ENCODE measurements at regions not wholly inside any gene's neighbourhood (a gene's known extent, or its start where the extent isn't known, plus 50 kb on each side); places are given as distances from the start of the nearest gene placed in this dataset.

DNA sequence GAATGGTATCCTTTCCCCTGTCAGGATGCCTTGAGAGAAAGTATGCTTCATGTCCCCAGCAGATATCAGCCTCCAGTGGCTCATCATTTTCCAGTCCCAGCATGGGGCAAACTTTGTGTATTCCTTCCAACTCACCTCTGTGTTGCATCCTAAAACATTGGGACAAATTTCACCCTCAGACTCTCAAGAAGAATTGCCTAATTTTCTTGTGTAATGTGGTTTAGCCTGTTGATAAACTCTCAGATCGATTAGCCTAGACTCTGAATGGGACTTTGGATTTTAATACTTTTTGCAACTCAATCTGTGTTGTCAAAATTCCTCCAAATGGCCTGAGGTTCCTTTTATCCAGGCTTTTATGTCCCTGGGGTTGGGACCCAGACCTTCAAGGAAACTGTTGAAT lies 805.3 kb downstream of the C4orf33 start:
- H3K27me3 ChIP-seq (ENCODE audit: control insufficient read depth, insufficient read depth, low read length) = no peaks in the 10 kb centered on the region
- no peak overlapping the region for H3K9ac ChIP-seq (ENCODE audit: low read depth, low read length)
- no peak overlapping the region for H3K4me3 ChIP-seq (ENCODE audit: low read length)
- peaks cover 2% of the 10 kb centered on the region for H3K9me3 ChIP-seq (replicated peaks; ENCODE audit: low read length)
- H3K4me1 ChIP-seq (ENCODE audit: control insufficient read depth, insufficient read depth, low read length) = no peaks in the 10 kb centered on the region
- no peaks in the 10 kb centered on the region for H3K36me3 ChIP-seq (ENCODE audit: insufficient read depth, low read length)
- no peak overlapping the region for H3K4me2 ChIP-seq (ENCODE audit: low read length)

DNA sequence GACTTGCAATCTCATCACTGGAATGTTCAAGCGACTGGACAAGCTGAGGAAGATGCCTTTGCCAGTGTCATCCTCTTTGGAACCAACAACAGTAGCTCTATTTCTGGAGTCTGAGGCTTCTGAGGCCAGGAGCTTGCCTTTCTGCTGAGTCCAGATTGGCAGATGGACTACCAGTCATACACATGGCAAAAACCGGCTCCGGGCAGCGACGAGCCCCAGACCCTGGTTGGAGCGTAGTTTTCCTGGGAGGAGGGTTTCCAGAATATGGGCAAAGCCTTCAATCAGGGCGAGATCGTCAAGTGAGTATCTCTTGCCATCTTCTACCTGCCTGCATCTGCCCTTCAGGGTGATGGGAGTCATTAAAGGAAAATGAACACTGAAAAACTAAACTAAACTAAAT lies 807.9 kb downstream of the C4orf33 start:
- H3K4me1 ChIP-seq (ENCODE audit: control insufficient read depth, insufficient read depth, low read length) = no peaks in the 10 kb centered on the region

DNA sequence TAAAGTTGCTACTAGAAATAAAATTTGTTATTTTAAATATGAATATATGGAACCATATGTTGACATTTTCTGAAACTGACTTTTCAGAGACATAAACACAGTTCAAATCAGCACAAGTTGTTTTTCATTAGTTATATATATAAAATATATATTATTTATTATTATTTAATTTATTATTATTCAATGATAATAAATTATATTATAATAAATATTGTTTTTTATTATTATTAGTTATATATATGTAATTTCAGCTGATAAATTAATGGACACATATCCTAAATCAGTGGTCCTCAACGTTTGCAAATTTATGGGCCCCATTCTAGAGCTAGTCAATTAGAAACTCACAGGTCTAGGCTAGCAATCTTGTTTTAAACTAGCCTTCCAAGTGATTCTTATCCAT lies 809.3 kb downstream of the C4orf33 start:
- no peak overlapping the region for H3K4me2 ChIP-seq (ENCODE audit: low read length)
- H3K36me3 ChIP-seq (ENCODE audit: insufficient read depth, low read length) = no peaks in the 10 kb centered on the region
- no peaks in the 10 kb centered on the region for H3K27me3 ChIP-seq (ENCODE audit: control insufficient read depth, insufficient read depth, low read length)
- peaks cover 2% of the 10 kb centered on the region for H3K9me3 ChIP-seq (replicated peaks; ENCODE audit: low read length)
- H3K4me1 ChIP-seq (ENCODE audit: control insufficient read depth, insufficient read depth, low read length) = no peaks in the 10 kb centered on the region
- no peak overlapping the region for H3K4me3 ChIP-seq (ENCODE audit: low read length)
- no peak overlapping the region for H3K9ac ChIP-seq (ENCODE audit: low read depth, low read length)

More for the DNA sequence above, 807.9 kb downstream of the C4orf33 start:
- Histone ChIP-seq H3K4me3 (ENCODE audit: low read length) (no peak overlapping the region), H3K27me3 (ENCODE audit: control insufficient read depth, insufficient read depth, low read length) (no peaks in the 10 kb centered on the region), H3K9ac (ENCODE audit: low read depth, low read length) (no peak overlapping the region), H3K4me2 (ENCODE audit: low read length) (no peak overlapping the region), H3K36me3 (ENCODE audit: insufficient read depth, low read length) (no peaks in the 10 kb centered on the region), H3K9me3 (replicated peaks; ENCODE audit: low read length) (peaks cover 2% of the 10 kb centered on the region)

DNA sequence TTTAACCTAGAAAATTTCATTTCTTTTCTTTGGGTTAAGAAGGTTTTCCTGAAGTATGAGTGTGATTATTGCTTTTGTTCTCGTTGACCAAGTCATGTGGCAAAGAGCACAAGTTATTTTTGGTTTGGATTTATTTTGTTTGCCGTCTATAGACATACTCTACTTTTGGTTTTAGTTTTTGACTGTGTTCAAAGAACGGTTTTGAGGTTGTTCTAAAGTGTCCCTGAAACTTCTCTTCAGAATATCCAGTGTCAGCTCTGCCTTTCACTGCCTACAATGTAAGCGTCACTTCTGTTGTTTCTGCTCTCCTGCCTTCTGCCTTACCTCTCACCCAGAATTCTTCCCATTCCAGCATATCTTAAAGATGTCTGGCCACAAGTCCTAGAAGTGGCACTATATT lies 812.2 kb downstream of the C4orf33 start:
- Histone ChIP-seq H3K4me2 (ENCODE audit: low read length) (no peak overlapping the region), H3K36me3 (ENCODE audit: insufficient read depth, low read length) (no peaks in the 10 kb centered on the region), H3K9me3 (replicated peaks; ENCODE audit: low read length) (no peaks in the 10 kb centered on the region), H3K4me3 (ENCODE audit: low read length) (no peak overlapping the region), H3K4me1 (ENCODE audit: control insufficient read depth, insufficient read depth, low read length) (no peaks in the 10 kb centered on the region), H3K9ac (ENCODE audit: low read depth, low read length) (no peak overlapping the region), H3K27me3 (ENCODE audit: control insufficient read depth, insufficient read depth, low read length) (no peaks in the 10 kb centered on the region)

DNA sequence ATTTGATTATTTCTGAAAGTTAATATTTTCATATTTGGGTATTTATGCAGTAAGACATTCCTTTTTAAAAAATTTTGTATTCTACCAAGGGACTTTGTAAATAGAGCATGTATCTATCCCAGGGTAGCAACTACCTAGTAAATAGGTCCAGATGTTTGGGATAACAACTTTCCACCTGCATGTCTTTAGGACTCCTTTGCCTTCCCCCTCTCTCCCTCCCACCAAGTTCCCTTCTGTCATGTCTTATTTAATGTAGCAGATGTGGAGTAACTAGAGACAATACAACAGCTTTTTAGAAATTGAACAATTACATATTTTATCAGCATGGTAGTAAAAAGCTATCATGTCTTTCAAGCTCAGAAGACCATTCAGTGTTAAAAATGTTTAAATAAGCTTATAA lies 821.0 kb downstream of the C4orf33 start:
- H3K36me3 ChIP-seq (ENCODE audit: insufficient read depth, low read length) = no peaks in the 10 kb centered on the region
- no peak overlapping the region for H3K9ac ChIP-seq (ENCODE audit: low read depth, low read length)
- no peaks in the 10 kb centered on the region for H3K9me3 ChIP-seq (replicated peaks; ENCODE audit: low read length)
- H3K4me2 ChIP-seq (ENCODE audit: low read length) = no peak overlapping the region
- H3K4me3 ChIP-seq (ENCODE audit: low read length) = no peak overlapping the region
- no peaks in the 10 kb centered on the region for H3K27me3 ChIP-seq (ENCODE audit: control insufficient read depth, insufficient read depth, low read length)
- no peaks in the 10 kb centered on the region for H3K4me1 ChIP-seq (ENCODE audit: control insufficient read depth, insufficient read depth, low read length)

DNA sequence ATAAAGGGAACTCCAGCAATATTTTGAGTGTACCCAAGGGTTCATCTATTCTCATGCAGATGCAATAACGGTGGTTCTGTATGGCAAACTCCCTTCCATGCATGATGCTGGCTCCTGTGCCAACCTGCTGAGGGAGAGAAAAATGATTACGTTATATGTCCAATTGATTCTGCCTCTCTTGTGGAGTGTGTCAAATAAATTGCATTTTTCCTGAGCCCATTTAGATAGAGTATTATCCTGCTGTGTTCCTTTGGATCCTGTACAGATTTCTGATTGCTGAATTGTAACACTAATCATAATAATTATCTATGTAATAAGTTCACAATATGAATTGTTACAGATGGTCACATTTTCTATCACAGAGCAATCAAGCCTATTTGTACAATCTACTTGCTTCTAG lies 821.7 kb downstream of the C4orf33 start:
- H3K4me2 ChIP-seq (ENCODE audit: low read length) = no peak overlapping the region
- H3K27me3 ChIP-seq (ENCODE audit: control insufficient read depth, insufficient read depth, low read length) = no peaks in the 10 kb centered on the region
- no peaks in the 10 kb centered on the region for H3K9me3 ChIP-seq (replicated peaks; ENCODE audit: low read length)
- no peaks in the 10 kb centered on the region for H3K4me1 ChIP-seq (ENCODE audit: control insufficient read depth, insufficient read depth, low read length)
- H3K36me3 ChIP-seq (ENCODE audit: insufficient read depth, low read length) = no peaks in the 10 kb centered on the region
- no peak overlapping the region for H3K9ac ChIP-seq (ENCODE audit: low read depth, low read length)
- H3K4me3 ChIP-seq (ENCODE audit: low read length) = no peak overlapping the region

DNA sequence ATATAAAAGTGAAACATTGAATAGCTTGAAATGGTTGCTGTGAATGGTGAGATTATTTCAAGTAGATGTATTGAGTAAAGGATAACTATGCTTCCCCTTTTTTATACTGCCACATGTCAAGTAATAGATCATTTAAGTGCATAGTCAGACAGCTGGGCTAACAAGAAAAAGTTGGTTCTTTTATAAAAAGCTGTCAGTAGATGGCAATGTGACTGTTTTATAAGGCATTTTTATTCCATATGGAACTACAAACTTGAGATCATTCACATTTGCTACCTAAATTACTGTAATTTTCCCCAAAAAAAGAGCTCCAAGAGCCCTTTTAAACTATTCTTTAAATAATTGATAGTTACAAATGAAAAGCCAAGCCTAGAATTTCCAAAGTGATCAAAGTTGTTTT lies 831.0 kb downstream of the C4orf33 start:
- Histone ChIP-seq H3K4me3 (ENCODE audit: low read length) (no peak overlapping the region), H3K27me3 (ENCODE audit: control insufficient read depth, insufficient read depth, low read length) (no peaks in the 10 kb centered on the region)

DNA sequence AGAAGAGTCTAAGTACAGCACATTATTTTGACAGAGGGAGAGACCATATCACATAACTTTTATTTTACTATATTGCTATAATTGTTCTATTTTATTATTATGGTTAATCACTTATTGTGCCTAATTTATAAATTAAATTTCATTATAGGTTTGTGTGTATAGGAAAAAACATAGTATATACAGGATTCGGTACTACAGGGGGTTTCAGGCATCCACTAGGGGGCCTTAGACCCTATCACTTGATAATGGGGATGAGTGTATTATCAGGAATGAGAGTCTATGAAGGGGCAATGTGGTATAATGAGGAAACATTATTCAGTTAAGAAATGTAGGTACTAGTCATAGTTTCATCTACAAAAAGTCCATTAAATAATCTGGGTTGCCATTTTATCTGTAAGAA lies 833.1 kb downstream of the C4orf33 start:
- Histone ChIP-seq H3K36me3 (ENCODE audit: insufficient read depth, low read length) (no peaks in the 10 kb centered on the region), H3K9me3 (replicated peaks; ENCODE audit: low read length) (no peaks in the 10 kb centered on the region), H3K27me3 (ENCODE audit: control insufficient read depth, insufficient read depth, low read length) (no peaks in the 10 kb centered on the region), H3K4me3 (ENCODE audit: low read length) (no peak overlapping the region), H3K9ac (ENCODE audit: low read depth, low read length) (no peak overlapping the region), H3K4me1 (ENCODE audit: control insufficient read depth, insufficient read depth, low read length) (no peaks in the 10 kb centered on the region), H3K4me2 (ENCODE audit: low read length) (no peak overlapping the region)

More for the DNA sequence above, 831.0 kb downstream of the C4orf33 start:
- Histone ChIP-seq H3K4me2 (ENCODE audit: low read length) (no peak overlapping the region), H3K36me3 (ENCODE audit: insufficient read depth, low read length) (no peaks in the 10 kb centered on the region), H3K9me3 (replicated peaks; ENCODE audit: low read length) (no peaks in the 10 kb centered on the region), H3K9ac (ENCODE audit: low read depth, low read length) (no peak overlapping the region), H3K4me1 (ENCODE audit: control insufficient read depth, insufficient read depth, low read length) (no peaks in the 10 kb centered on the region)

DNA sequence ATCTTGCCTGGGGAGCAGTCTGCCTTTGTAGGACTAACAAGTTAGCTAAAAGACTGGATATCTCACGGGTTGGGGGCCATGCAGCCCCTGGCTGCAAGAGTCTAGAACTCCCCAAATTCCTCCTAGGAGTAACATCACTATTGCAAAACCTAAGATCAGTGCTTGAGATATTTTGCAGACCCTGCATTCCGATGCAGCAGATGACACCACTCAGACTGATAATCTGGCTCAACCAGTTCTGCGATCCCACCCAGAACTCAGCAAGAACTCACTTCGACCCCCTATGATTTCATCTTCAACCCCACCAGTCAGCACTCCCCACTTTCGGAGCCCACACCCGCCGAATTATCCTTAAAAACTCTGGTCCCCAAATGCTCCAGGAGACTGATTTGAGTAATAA lies 834.0 kb downstream of the C4orf33 start:
- no peak overlapping the region for H3K4me3 ChIP-seq (ENCODE audit: low read length)
- no peaks in the 10 kb centered on the region for H3K36me3 ChIP-seq (ENCODE audit: insufficient read depth, low read length)
- H3K9ac ChIP-seq (ENCODE audit: low read depth, low read length) = no peak overlapping the region
- no peaks in the 10 kb centered on the region for H3K4me1 ChIP-seq (ENCODE audit: control insufficient read depth, insufficient read depth, low read length)
- H3K9me3 ChIP-seq (replicated peaks; ENCODE audit: low read length) = no peaks in the 10 kb centered on the region
- no peak overlapping the region for H3K4me2 ChIP-seq (ENCODE audit: low read length)
- H3K27me3 ChIP-seq (ENCODE audit: control insufficient read depth, insufficient read depth, low read length) = no peaks in the 10 kb centered on the region

DNA sequence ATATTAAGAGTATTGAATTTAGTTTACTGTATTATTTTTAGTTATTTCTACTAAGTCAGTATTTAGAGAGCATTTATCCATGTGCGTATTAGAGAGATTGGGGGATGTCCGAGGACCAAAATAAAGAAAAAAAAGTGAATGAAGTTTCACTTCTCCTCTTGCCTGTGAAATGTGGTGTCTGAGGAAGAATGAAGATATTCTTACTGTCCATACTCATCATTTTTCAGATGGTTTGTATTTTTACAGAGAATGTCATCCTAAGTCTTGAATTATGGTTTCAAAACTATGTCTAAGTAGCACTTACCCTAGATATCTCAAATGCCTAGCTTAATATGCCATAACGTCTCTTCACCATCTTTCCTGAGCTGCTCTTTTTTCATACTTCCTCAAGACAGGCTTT lies 854.3 kb downstream of the C4orf33 start:
- H3K9me3 ChIP-seq (replicated peaks; ENCODE audit: low read length) = no peaks in the 10 kb centered on the region
- no peak overlapping the region for H3K4me2 ChIP-seq (ENCODE audit: low read length)
- H3K9ac ChIP-seq (ENCODE audit: low read depth, low read length) = no peak overlapping the region
- no peaks in the 10 kb centered on the region for H3K4me1 ChIP-seq (ENCODE audit: control insufficient read depth, insufficient read depth, low read length)
- H3K4me3 ChIP-seq (ENCODE audit: low read length) = no peak overlapping the region
- no peaks in the 10 kb centered on the region for H3K27me3 ChIP-seq (ENCODE audit: control insufficient read depth, insufficient read depth, low read length)
- H3K36me3 ChIP-seq (ENCODE audit: insufficient read depth, low read length) = no peaks in the 10 kb centered on the region

DNA sequence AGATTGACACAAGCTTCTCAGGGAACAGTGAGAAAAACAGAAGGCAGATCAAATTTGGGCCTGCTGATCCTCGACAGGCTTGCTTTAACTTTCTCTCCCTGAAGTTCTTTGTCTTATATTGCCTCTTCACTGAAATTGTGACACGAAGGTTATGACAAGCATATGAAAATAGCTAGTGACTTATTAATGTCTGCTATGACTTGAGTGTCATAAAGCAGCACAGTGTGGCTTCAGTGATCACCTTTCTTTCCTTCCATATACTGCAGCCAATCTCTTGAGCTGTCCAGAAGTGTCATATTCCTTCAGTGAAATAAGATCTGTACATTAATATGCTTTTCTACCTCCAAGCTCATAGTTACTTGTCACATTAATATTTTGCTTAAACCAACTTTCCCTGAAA lies 870.2 kb downstream of the C4orf33 start:
- H3K9ac ChIP-seq (ENCODE audit: low read depth, low read length) = no peak overlapping the region
- H3K4me2 ChIP-seq (ENCODE audit: low read length) = no peak overlapping the region
- H3K4me1 ChIP-seq (ENCODE audit: control insufficient read depth, insufficient read depth, low read length) = no peaks in the 10 kb centered on the region
- H3K36me3 ChIP-seq (ENCODE audit: insufficient read depth, low read length) = no peaks in the 10 kb centered on the region
- H3K4me3 ChIP-seq (ENCODE audit: low read length) = no peak overlapping the region
- H3K27me3 ChIP-seq (ENCODE audit: control insufficient read depth, insufficient read depth, low read length) = no peaks in the 10 kb centered on the region
- peaks cover 5% of the 10 kb centered on the region for H3K9me3 ChIP-seq (replicated peaks; ENCODE audit: low read length)

DNA sequence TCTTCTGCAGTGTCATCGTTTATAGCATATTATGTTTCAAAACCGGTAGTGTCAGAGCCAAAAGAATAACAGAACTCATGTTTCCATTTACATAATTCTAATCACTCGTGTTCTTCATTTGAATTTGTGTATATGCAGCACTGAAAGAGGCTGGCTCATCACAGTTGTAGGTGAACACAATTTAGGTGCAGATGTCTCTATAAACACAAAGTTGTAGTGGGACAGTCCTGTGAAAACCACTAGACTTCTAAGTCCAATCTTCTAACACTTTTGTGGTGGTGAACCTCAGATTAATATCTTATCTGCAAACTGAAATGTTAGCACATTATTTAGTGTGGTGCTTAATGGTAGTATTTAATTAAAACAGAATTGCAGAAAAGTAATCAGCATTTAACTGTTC lies 872.4 kb downstream of the C4orf33 start:
- H3K27me3 ChIP-seq (ENCODE audit: control insufficient read depth, insufficient read depth, low read length) = no peaks in the 10 kb centered on the region

More for the DNA sequence above, 872.4 kb downstream of the C4orf33 start:
- Histone ChIP-seq H3K4me2 (ENCODE audit: low read length) (no peak overlapping the region), H3K9me3 (replicated peaks; ENCODE audit: low read length) (peaks cover 5% of the 10 kb centered on the region), H3K9ac (ENCODE audit: low read depth, low read length) (no peak overlapping the region), H3K4me3 (ENCODE audit: low read length) (no peak overlapping the region), H3K4me1 (ENCODE audit: control insufficient read depth, insufficient read depth, low read length) (no peaks in the 10 kb centered on the region), H3K36me3 (ENCODE audit: insufficient read depth, low read length) (no peaks in the 10 kb centered on the region)
